Stimulated activated CD8-positive, alpha-beta memory T cell treated with anti-CD3 and anti-CD28 coated beads, Interleukin-4, amount 100 ng/mL, for 1 hour (primary cell): ENCODE measurements at regions not wholly inside any gene's neighbourhood (a gene's known extent, or its start where the extent isn't known, plus 50 kb on each side); places are given as distances from the start of the nearest gene placed in this dataset.
"Not testable (repeated sequence)": the region's sequence is repeated elsewhere in the genome, so short reads cannot be mapped to it uniquely, and the experiment has no call there.

ENCODE experiments used
- DNase-seq, 2 donors: peaks; one replicate each; pipeline ENCODE4 v3.0.0-alpha.2; 2020; ENCODE audit warnings: low read depth in 2 of 2, low spot score in 1 of 2

DNA sequence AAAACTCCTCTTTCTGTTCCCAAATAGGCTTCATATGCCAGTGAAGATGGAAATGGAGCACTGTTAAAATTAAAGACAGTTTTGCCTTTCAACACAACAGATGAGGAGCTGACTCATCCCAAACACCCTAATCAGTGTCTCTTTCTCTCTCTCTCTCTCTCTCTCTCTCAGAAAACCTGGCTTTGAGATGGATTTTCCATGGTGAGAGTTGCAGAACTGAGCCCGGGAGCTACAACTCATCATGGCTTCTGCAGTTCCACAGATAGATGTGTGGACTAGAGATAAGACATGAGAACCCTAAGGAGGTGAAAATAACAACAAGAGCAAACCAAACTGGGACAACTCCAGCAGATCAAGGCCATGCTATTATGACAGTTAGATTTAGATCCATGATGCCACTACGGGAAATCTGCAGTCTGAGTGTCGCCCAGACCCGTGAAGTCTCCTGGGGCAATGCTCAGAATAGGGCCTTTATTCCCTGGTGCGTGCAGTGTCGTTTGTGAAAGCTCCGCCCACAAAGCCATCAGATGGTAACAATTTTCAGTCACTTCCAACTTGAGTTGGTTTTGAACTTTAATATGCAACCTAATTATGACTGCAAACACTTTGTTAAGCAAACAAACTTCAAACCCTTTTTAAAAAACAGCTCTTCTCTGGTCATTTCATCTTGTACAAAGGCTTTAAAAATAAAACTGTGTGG, 338.2 kb upstream of the PREP start:
- no peak for DNase-seq

- no peak for DNase-seq
Observed at GRCh38 chr6:105739764-105740163, 336.9 kb upstream of the PREP start.

DNA sequence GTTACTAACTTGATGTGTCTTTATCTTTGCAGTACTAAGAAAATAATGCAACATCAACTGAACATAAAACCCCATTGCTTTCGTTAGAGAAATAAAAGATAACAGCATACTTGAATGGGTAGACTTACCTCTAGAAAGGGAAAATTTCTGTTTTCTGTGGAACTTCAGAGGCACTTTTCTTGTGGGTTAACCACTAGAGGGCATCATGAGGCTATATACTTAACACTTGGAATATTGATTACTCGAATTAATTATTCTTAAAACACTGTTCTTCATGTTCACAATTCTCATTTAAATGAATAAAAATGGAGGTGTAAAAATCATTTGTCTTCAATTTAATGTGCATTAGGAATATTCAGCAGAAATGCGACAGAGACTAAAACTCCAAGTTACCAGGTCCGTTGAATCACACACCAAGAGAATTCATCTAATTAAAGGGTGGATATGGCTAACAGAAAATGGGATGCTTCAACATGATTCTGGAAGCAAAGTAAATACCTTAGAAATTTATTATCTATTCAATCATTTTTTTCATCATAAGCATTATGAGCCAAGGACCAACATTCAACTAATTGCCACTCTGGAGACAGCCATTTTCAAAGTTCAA, 330.8 kb upstream of the PREP start:
- no peak for DNase-seq

- DNase-seq = no peak
Observed at GRCh38 chr6:105728995-105729394, 326.1 kb upstream of the PREP start.

GRCh38 chr6:105726902-105727655, 324.2 kb upstream of the PREP start:
- no peak for DNase-seq

GRCh38 chr6:105714846-105715245, 312.0 kb upstream of the PREP start:
- DNase-seq = no peak

DNA sequence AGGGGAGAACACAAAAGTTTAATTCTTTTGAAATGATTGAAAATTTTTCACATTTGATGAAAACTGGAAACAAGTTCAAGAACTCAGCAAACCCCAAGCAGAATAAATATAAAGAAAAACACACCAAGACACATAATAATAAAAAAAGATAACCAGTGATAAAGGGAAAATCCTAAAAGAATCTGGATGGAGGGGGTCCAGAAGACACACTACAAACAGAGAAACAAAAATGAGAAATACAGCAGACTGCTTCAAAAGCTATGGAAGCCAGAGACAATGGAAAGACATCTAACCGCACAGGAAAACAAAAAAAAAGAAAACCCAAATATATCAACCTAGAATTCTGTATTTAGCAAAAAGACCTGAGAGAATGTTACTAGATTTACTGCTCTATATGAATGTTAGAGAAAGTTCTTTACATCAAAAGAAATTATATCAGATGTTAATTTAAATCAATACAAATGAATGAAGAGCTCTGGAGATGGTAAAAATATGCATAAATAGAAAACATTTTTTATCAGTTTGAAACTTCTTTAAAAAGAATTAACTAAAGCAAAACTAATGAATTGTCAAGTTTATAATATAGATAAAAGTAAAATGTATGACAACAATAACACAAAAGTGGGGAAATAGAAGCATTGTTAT, 310.7 kb upstream of the PREP start:
- no peak for DNase-seq

DNA sequence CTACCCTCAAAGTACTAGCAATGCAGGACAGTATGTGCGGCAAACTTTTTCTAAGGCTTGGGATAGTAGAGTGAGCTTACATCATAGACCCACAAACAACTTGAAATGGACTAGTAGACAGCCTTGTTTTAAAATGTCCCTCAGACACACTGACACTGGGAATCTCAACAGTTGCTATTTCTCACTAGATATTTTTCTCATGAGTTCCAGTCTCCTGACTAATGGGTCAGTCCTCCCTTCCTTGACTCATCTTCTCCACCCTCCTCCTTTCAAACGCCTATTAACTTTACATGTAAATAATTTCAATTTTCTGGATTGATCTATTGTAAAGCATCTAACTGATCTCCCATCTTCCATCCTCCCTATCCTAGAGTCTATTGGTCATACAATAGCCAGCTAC, 308.3 kb upstream of the PREP start:
- DNase-seq = no peak

DNA sequence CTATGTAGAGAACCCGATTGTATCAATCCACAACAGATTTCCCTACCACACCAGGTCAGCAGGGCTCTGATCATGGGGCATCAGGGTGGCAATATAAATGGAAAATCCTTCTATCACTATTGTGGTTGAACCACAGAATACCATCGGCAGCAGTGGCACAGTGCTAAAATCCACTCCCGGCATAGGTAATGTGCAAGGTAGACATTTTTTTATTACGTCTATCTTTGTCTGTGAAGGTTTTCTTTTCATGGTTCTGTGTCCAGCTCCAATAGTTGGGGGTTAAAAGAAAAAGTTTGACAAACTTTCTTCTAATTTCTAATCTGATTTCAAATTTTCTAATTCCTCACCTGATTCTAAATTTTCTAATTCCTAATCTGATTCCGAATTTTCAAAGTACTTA, 302.7 kb upstream of the PREP start:
- no peak for DNase-seq

DNA sequence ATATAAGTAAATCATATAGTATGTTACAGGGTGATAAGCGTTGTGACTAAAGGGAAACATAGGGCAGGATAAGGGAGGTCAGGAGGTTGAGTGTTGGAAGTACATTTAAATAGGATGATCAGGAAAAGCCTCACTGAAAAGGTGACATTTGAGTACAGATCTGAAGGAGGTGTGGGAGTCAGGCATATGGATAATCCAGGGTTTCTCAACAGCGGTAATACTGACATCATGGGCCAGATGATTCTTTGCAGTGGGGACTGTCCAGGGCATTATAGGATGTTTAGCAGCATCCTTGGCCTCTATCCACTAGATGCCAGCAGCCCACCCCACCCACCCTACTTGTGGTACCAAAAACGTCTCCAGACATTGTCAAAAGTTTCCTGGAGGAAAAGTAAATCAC, 292.6 kb upstream of the PREP start:
- DNase-seq = no peak

- no peak for DNase-seq
Observed at GRCh38 chr6:105692613-105693215, 289.8 kb upstream of the PREP start.

DNA sequence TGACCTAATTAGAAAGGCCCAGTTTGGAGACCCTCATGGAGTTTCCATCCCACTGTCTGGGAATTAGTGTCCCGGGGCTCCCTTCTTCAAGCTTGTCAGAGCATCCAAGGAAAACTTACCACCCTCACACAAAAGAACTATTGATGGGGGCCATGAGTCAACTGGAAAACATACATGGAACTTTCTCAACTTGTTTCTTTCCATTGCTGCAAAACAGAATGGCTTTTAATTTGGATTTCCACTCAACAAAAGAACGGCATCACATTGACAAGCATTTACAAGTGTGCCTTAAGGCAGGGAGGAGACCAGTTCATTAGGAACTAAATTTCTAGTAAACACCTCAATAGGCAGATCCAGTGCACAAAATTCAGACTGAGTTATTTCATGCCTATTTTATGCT, 289.1 kb upstream of the PREP start:
- no peak for DNase-seq

DNA sequence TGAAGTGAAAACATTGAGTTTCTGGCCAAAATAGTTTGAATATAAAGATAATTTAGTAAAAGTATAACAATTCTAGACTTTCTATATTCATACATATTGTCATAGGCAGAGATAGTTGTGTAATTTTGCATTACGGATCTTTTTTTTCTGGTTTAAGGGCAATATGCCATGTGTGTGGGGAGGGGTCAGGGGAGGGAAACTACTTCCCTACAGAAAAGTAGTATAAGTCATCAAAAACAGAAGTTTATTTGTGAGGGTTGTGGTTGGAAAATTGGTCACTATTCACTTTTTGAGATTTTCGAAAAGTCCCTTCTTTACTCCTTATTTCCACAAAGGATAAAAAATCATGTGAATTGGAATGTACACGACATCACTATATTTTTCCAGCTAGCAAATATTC, 288.2 kb upstream of the PREP start:
- no peak for DNase-seq

- DNase-seq = no peak
Observed at GRCh38 chr6:105688573-105688972, 285.7 kb upstream of the PREP start.

DNA sequence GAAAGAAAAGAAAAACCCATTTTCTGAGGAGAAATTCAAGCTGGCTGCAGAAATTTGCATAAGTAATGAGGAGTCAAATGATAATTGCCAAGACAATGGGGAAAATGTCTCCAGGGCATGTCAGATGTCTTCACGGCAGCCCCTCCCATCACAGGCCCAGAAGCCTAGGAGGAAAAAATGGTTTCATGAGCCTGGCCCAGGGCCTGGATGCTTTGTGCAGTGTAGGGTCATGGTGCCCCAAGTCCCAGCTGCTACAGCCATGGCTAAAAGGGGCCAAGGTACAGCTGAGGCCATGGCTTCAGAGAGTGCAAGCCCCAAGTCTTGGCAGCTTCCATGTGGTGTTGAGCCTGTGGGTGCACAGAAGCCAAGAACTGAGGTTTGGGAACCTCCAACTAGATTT, 283.9 kb upstream of the PREP start:
- not testable (repeated sequence) for DNase-seq

DNA sequence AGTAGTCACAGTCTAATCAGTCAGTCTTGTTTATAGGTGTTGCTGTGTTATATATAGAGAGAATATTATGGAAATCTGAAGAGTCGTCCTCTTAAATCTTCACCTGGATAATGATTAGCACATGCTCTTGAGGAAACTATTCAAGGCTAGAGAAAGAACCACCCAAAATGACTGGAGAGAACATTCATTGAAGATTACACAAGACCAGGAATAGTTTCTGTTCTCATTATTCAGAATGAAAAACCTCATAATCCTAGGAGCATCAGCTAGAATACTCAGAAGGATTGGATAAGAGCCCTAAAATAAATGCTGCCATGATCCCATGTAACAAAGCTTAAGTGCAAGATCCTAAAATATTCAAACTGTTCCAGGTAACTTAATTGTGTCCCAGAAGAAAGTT, 278.2 kb upstream of the PREP start:
- no peak for DNase-seq

GRCh38 chr6:105680131-105680530, 277.2 kb upstream of the PREP start:
- no peak for DNase-seq

DNA sequence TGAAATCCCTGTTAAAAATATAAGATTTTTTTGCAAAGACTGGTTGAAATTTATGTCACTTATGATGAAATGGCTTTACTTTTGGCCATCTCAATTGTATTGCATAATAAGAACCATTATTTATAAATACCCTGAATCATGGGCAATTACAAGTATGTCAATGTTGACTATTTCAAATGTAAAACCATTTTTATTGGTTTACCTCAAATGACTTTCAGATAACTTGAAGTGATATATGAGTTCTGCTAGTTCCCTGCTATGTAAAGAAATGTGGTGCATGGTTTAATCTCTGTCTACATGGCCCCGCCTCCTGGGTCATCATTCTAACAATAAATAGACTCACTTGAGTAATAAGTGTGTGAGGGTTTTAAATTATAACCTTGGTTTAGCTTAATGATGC, 275.6 kb upstream of the PREP start:
- DNase-seq = no peak

DNA sequence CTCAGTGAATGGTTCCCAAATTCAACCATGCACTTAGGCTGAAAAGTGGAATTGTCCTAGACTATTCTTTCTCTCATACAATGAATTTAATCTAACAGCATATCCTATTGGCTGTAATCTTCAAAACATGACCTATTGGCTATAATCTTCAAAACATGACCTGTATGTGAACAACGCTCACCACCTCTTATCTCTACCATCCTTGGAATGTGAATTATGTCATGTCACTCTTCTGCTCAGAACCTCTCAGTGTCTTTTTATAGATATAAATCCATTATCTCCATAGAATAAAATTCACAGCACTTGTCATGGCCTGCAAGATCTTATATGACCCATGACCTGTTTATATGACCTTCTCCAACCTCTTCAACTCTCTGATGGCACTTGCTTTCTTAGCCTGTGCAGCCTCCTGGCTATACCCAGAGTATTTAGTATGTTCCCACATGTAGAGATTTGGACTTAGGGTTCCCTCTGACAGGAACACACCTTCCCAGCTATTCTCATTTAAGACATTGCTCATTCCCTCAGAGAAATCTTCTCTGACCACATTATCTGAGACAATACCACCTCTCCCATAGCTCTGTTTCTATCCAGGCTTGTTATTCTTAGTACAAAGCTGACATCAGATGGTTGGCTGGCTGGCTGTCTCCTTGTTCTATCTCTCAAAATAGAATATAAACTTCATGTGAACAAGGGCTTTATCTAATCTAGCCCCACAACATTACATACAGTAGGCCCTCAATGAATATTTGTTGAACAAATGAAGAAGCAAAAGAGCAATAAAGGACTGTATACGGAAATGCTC, 275.0 kb upstream of the PREP start:
- DNase-seq = no peak

DNA sequence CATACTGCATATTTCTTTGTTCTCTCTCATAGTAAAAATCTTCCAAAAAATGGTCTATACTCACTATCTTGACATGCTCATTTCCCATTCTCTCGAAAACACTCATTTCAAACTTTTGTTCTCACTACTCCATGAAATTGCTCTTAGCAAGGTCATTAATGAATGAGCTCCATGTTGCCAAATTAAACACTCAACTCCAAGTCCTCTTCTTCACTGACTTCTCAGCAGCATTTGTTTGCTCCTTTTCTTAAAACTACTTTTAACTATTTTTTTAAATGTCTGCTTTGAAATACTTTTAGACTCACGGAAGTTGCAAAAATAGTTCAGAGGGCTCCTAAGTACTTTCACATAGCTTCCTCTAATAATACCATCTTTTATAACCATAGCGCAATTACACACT, 274.0 kb upstream of the PREP start:
- DNase-seq = no peak
